ENCODE measurements at regions not wholly inside any gene's neighbourhood (a gene's known extent, or its start where the extent isn't known, plus 50 kb on each side); places are given as distances from the start of the nearest gene placed in this dataset.

DNA sequence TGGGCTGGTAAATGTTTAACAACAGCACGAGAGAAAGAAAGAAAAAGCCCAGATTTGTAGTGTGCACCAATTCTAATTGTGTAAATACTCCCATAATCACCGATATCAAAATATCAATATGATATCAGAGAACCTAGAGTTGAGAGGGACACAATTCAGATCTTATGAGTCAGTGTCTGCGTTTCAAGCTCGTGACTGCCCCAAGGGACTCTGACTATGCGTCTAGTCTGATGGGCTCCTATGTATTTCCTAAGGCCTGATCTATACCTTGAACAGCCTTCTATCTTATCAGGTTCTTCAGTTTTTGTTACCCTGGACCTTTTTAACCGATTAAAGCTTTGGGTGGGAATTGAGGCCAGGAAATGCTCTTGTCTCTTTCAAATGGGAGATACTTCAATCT is 243.0 kb upstream of the SLC24A2 start:
- TF ChIP-seq, protein P1, sequence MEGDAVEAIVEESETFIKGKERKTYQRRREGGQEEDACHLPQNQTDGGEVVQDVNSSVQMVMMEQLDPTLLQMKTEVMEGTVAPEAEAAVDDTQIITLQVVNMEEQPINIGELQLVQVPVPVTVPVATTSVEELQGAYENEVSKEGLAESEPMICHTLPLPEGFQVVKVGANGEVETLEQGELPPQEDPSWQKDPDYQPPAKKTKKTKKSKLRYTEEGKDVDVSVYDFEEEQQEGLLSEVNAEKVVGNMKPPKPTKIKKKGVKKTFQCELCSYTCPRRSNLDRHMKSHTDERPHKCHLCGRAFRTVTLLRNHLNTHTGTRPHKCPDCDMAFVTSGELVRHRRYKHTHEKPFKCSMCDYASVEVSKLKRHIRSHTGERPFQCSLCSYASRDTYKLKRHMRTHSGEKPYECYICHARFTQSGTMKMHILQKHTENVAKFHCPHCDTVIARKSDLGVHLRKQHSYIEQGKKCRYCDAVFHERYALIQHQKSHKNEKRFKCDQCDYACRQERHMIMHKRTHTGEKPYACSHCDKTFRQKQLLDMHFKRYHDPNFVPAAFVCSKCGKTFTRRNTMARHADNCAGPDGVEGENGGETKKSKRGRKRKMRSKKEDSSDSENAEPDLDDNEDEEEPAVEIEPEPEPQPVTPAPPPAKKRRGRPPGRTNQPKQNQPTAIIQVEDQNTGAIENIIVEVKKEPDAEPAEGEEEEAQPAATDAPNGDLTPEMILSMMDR (IDR thresholded peaks at IDR 0.05) = no peak
- no peak for TF ChIP-seq ZFX (IDR thresholded peaks at IDR 0.05; ENCODE audit: borderline replicate concordance)

Data from 22Rv1 (cell line).